A549 (cell line): ENCODE measurements at regions not wholly inside any gene's neighbourhood (a gene's known extent, or its start where the extent isn't known, plus 50 kb on each side); places are given as distances from the start of the nearest gene placed in this dataset.
A peak's percentile ranks its signal among the peaks of the same experiment; 100 is the strongest.

ENCODE experiments used
- ATAC-seq, 2 experiments: fragments of 200-7000 bp in 1 of 2; fragments of >200 bp in 1 of 2; cut with Nextera tagmentation in 1 of 2; cut with Tn5 transposase in 1 of 2; 3 replicates each; pipeline versions ENCODE4 v1.8.0 to v1.9.1; 2018 to 2020; ENCODE audit warnings: mild to moderate bottlenecking in 1 of 2, moderate library complexity in 1 of 2
- CTCF ChIA-PET: fragments of 300-600 bp; sonication (Branson Sonifier 250); formaldehyde crosslinking; extraction: SDS; loops from one replicate; lab custom pipeline; 2021; ENCODE audit warnings: antibody characterized with exemption, inconsistent platforms; lab: Yijun Ruan, JAX
- POLR2A ChIA-PET: fragments of 350-600 bp; formaldehyde crosslinking; extraction: SDS; loops from one replicate; lab custom pipeline; 2021; ENCODE audit warnings: antibody characterized with exemption, inconsistent platforms; lab: Yijun Ruan, JAX
- DNase-seq, 2 experiments: peaks; one replicate each; pipeline versions ENCODE4 v3.0.0 to v3.0.0-alpha.2; 2011 to 2016; ENCODE audit warnings: low read depth in 1 of 2, low spot score in 1 of 2
- FAIRE-seq: peaks from 2 replicates; lab custom pipeline; 2011; peaks lifted over from hg19 to GRCh38; lab: Jason Lieb, UNC
- H3K27ac ChIP-seq, 2 experiments: fragments of >200 bp; sonication (Bioruptor Twin); formaldehyde crosslinking; 3 replicates each; pipeline ENCODE4 v1.5.1; 2016 to 2017
- H3K4me1 ChIP-seq: fragments of >200 bp; sonication (Bioruptor Twin); formaldehyde crosslinking; 3 replicates; pipeline ENCODE4 v1.6.1; 2016
- H3K4me2 ChIP-seq: fragments of >200 bp; sonication (Bioruptor Twin); formaldehyde crosslinking; 3 replicates; pipeline ENCODE4 v1.6.1; 2016
- H3K4me3 ChIP-seq: fragments of >200 bp; sonication (Bioruptor Twin); formaldehyde crosslinking; 3 replicates; pipeline ENCODE4 v1.5.1; 2016
- H3K9me3 ChIP-seq: fragments of >200 bp; sonication (Bioruptor Twin); formaldehyde crosslinking; 3 replicates; pipeline ENCODE4 v1.6.1; 2016
- CBX2 ChIP-seq: fragments of 200-600 bp; sonication (generic); IDR thresholded peaks from 2 replicates; pipeline ENCODE4 v1.6.1; 2016; ENCODE audit warnings: low read depth, mild to moderate bottlenecking, borderline replicate concordance
- CBX8 ChIP-seq: fragments of 200-600 bp; sonication (generic); IDR thresholded peaks from 2 replicates; pipeline ENCODE4 v1.6.1; 2016
- CTCF ChIP-seq: fragments of >200 bp; sonication (Bioruptor Twin); formaldehyde crosslinking; IDR thresholded peaks from 3 replicates; pipeline ENCODE4 v1.5.1; 2016
- E2F6 ChIP-seq: IDR thresholded peaks from 2 replicates; pipeline ENCODE4 v1.6.1; 2012; ENCODE audit warnings: low read depth, borderline replicate concordance
- EHF ChIP-seq: fragments of 250-450 bp; sonication (Bioruptor Pico); IDR thresholded peaks from 2 replicates; pipeline ENCODE4 v1.5.0; 2020; ENCODE audit warnings: mild to moderate bottlenecking
- EHMT2 ChIP-seq: fragments of 200-600 bp; sonication (generic); IDR thresholded peaks from 2 replicates; pipeline ENCODE4 v1.6.1; 2016; ENCODE audit warnings: antibody characterized with exemption, low read depth, mild to moderate bottlenecking, moderate library complexity
- HES2 ChIP-seq: fragments of >200 bp; sonication (Bioruptor Twin); formaldehyde crosslinking; IDR thresholded peaks from 2 replicates; pipeline ENCODE4 v1.6.1; 2016
- HEYL ChIP-seq: fragments of 250-450 bp; sonication (Bioruptor Pico); IDR thresholded peaks from 2 replicates; pipeline ENCODE4 v1.8.0; 2021; ENCODE audit warnings: mild to moderate bottlenecking, moderate library complexity
- MAFK ChIP-seq: fragments of 450-650 bp; IDR thresholded peaks from 2 replicates; pipeline ENCODE4 v1.6.1; 2014; ENCODE audit not compliant: partially characterized antibody
- NFE2L2 ChIP-seq: fragments of 150-350 bp; conservative IDR thresholded peaks from 2 replicates; pipeline ENCODE4 v1.6.1; 2014; ENCODE audit warnings: low read length
- NR3C1 ChIP-seq: fragments of >200 bp; sonication (Bioruptor Twin); formaldehyde crosslinking; IDR thresholded peaks from 3 replicates; pipeline ENCODE4 v1.6.1; 2017
- RAD21 ChIP-seq, 2 experiments: fragments of >200 bp in 1 of 2; sonication (Bioruptor Twin) in 1 of 2; formaldehyde crosslinking in 1 of 2; IDR thresholded peaks in 1 of 2; conservative IDR thresholded peaks in 1 of 2; 2 replicates in 1 of 2; 3 replicates in 1 of 2; pipeline ENCODE4 v1.6.1; 2012 to 2018; ENCODE audit warnings: inconsistent platforms in 1 of 2
- RCOR1 ChIP-seq: fragments of 150-350 bp; IDR thresholded peaks from 2 replicates; pipeline ENCODE4 v1.6.1; 2014; ENCODE audit warnings: antibody characterized with exemption, low read length, low read depth
- RFX5 ChIP-seq: fragments of 450-650 bp; IDR thresholded peaks from 2 replicates; pipeline ENCODE4 v1.7.1; 2014; ENCODE audit warnings: antibody characterized with exemption, mild to moderate bottlenecking, moderate library complexity
- SMC3 ChIP-seq: fragments of >200 bp; sonication (Bioruptor Twin); formaldehyde crosslinking; IDR thresholded peaks from 3 replicates; pipeline ENCODE4 v1.6.1; 2018; ENCODE audit warnings: inconsistent platforms
- SREBF2 ChIP-seq: fragments of 450-650 bp; IDR thresholded peaks from 2 replicates; pipeline ENCODE4 v1.6.1; 2014; ENCODE audit warnings: mild to moderate bottlenecking, moderate library complexity
- ZSCAN20 ChIP-seq: fragments of 250-450 bp; sonication (Bioruptor Pico); IDR thresholded peaks from 2 replicates; pipeline ENCODE4 v1.8.0; 2022; ENCODE audit warnings: mild to moderate bottlenecking, moderate library complexity
- WGBS: methylation state at CpG from one replicate; pipeline ENCODE4 v1.1.6; 2017; ENCODE audit errors: missing lambda C conversion rate; 5-methylcytosine and 5-hydroxymethylcytosine counted together

- FAIRE-seq (no peak), DNase-seq (no peak), ATAC-seq (no peak)
- CTCF ChIA-PET: interaction anchor here (0.6 to 4.4 kb wide), 2 partner anchors 224 to 621 kb away, joined by 4 to 40 read pairs; no protein-coding TSS in a partner anchor
- Histone ChIP-seq H3K27ac (no peak overlapping the region), H3K4me1 (no peaks in the 10 kb centered on the region), H3K9me3 (no peaks in the 10 kb centered on the region), H3K4me2 (no peak overlapping the region), H3K4me3 (no peak overlapping the region)
- 35% methylated on average over 6 of the region's 8 CpGs for WGBS
- POLR2A ChIA-PET: no interaction called here
- TF ChIP-seq HES2 (no peak), NR3C1 (no peak), CBX8 (no peak)
These were observed 88.0 kb upstream of the E2F8 start for GRCh38 chr11:19328586-19329311.

GRCh38 chr11:19327280-19327679 lies 86.5 kb upstream of the E2F8 start:
- POLR2A ChIA-PET: no interaction called here

GRCh38 chr11:19326499-19326898 lies 85.8 kb upstream of the E2F8 start:
- ATAC-seq (peak in 1 of 2 experiments; percentile 59; a peak in 3 of 6 replicates), FAIRE-seq (no peak), DNase-seq (peak in 1 of 2 experiments; percentile 17)
- Histone ChIP-seq H3K4me2 (no peak overlapping the region), H3K9me3 (no peaks in the 10 kb centered on the region), H3K27ac (no peak overlapping the region), H3K4me3 (no peak overlapping the region), H3K4me1 (no peaks in the 10 kb centered on the region)
- ChIA-PET CTCF (interaction anchor here (0.7 to 4.4 kb wide), 8 partner anchors 17 to 417 kb away, joined by 3 to 40 read pairs (median 4); no protein-coding TSS in a partner anchor), POLR2A (no interaction called here)
- WGBS: 90% methylated on average over 1 of the region's 1 CpG
- peak; percentile 41 to 45 for TF ChIP-seq RAD21 (conservative IDR thresholded peaks at IDR 0.05 in 1 of 2, IDR thresholded peaks at IDR 0.05 in 1 of 2)
- no peak for TF ChIP-seq RFX5
- TF ChIP-seq CBX2: no peak
- no peak for TF ChIP-seq E2F6
- TF ChIP-seq CTCF: peak; percentile 28; the same call in 2 of the 3 replicates
- TF ChIP-seq SMC3: peak; percentile 37; the same call in 2 of the 3 replicates

More at GRCh38 chr11:19327280-19327679, 86.5 kb upstream of the E2F8 start:
- no peak for TF ChIP-seq ZSCAN20 (CRISPR knock-in tag)
- TF ChIP-seq HEYL: no peak
- TF ChIP-seq HES2: no peak
- TF ChIP-seq NFE2L2: no peak
- no peak for TF ChIP-seq EHMT2
- TF ChIP-seq RCOR1: no peak
- TF ChIP-seq EHF (CRISPR knock-in tag): no peak
- TF ChIP-seq MAFK: no peak
- no peak for TF ChIP-seq SREBF2
- TF ChIP-seq, all 56 proteins: peak for 0
- no peak for DNase-seq
- H3K4me3 ChIP-seq: no peak overlapping the region
- no peak for FAIRE-seq
- H3K4me2 ChIP-seq: no peak overlapping the region
- WGBS: 45% methylated on average over 3 of the region's 3 CpGs
- no peak overlapping the region for H3K27ac ChIP-seq
- CTCF ChIA-PET: interaction anchor here (1.3 to 4.4 kb wide), 4 partner anchors 67 to 228 kb away, joined by 3 to 40 read pairs (median 4); no protein-coding TSS in a partner anchor
- ATAC-seq: no peak
- no peaks in the 10 kb centered on the region for H3K4me1 ChIP-seq
- no peaks in the 10 kb centered on the region for H3K9me3 ChIP-seq
